ENCODE measurements at regions not wholly inside any gene's neighbourhood (a gene's known extent, or its start where the extent isn't known, plus 50 kb on each side); places are given as distances from the start of the nearest gene placed in this dataset.

- intact Hi-C loops (cut with micrococcal nuclease; ENCODE audit: unreplicated experiment), result no loop called here
- ChIA-PET RAD21 (ENCODE audit: unreplicated experiment) (no interaction called here), CTCF (no interaction called here), POLR2A (no interaction called here), SMC1A (ENCODE audit: uncharacterized antibody, unreplicated experiment) (no interaction called here)
- no TSS peak for BruUV-seq (replicated peaks)
- Histone ChIP-seq H3K79me2 (ENCODE audit: control insufficient read depth, insufficient read depth, low read length) (no peaks in the 10 kb centered on the region), H3K27ac (ENCODE audit: control insufficient read depth, insufficient read depth) (no peak overlapping the region), H3K4me1 (ENCODE audit: control insufficient read depth, insufficient read depth, low read length) (no peaks in the 10 kb centered on the region), H3K4me2 (ENCODE audit: control insufficient read depth, insufficient read depth) (no peak overlapping the region), H4K20me1 (ENCODE audit: control insufficient read depth, insufficient read depth) (no peaks in the 10 kb centered on the region), H3K9me3 (replicated peaks; ENCODE audit: control insufficient read depth, insufficient read depth, low read length) (no peaks in the 10 kb centered on the region), H3K4me3 (no peak overlapping the region), H3K27me3 (replicated peaks in 1 of 2; ENCODE audit: control insufficient read depth in 2 of 2, insufficient read depth in 2 of 2, low read length in 1 of 2) (no peaks in the 10 kb centered on the region), H3K9ac (ENCODE audit: control insufficient read depth, insufficient read depth, low read length) (no peak overlapping the region), H3K36me3 (ENCODE audit: control insufficient read depth in 2 of 2, insufficient read depth in 2 of 2, low read length in 1 of 2) (no peaks in the 10 kb centered on the region), H2AFZ (ENCODE audit: control insufficient read depth, low read depth, low read length) (no peak overlapping the region)
- DNase-seq (ENCODE audit: low read depth, low spot score) (no peak), ATAC-seq (no peak), FAIRE-seq (no peak)
- in situ Hi-C loops (cut with MboI), result no loop called here
- TF ChIP-seq RELB (IDR thresholded peaks at IDR 0.05; ENCODE audit: low read depth) (no peak), TCF12 (IDR thresholded peaks at IDR 0.05; ENCODE audit: low read depth, low read length) (no peak)
- WGBS (ENCODE audit: insufficient coverage, insufficient replicate concordance, low lambda C conversion rate, missing lambda C conversion rate), result 72% methylated on average over 2 of the region's 2 CpGs
Measured at GRCh38 chr3:25235466-25235865, 192.6 kb upstream of the RARB start.

- SMC1A ChIA-PET (ENCODE audit: uncharacterized antibody, unreplicated experiment), result no interaction called here
- Histone ChIP-seq H3K79me2 (ENCODE audit: control insufficient read depth, insufficient read depth, low read length) (no peaks in the 10 kb centered on the region), H4K20me1 (ENCODE audit: control insufficient read depth, insufficient read depth) (no peaks in the 10 kb centered on the region), H2AFZ (ENCODE audit: control insufficient read depth, low read depth, low read length) (no peak overlapping the region), H3K4me1 (ENCODE audit: control insufficient read depth, insufficient read depth, low read length) (no peaks in the 10 kb centered on the region), H3K9ac (ENCODE audit: control insufficient read depth, insufficient read depth, low read length) (no peak overlapping the region), H3K9me3 (replicated peaks; ENCODE audit: control insufficient read depth, insufficient read depth, low read length) (no peaks in the 10 kb centered on the region), H3K27me3 (replicated peaks in 1 of 2; ENCODE audit: control insufficient read depth in 2 of 2, insufficient read depth in 2 of 2, low read length in 1 of 2) (no peaks in the 10 kb centered on the region), H3K4me3 (no peak overlapping the region), H3K27ac (ENCODE audit: control insufficient read depth, insufficient read depth) (no peak overlapping the region), H3K36me3 (ENCODE audit: control insufficient read depth in 2 of 2, insufficient read depth in 2 of 2, low read length in 1 of 2) (no peaks in the 10 kb centered on the region), H3K4me2 (ENCODE audit: control insufficient read depth, insufficient read depth) (no peak overlapping the region)
- TF ChIP-seq YBX1 (IDR thresholded peaks at IDR 0.05), result no peak
- TF ChIP-seq STAT3 (IDR thresholded peaks at IDR 0.05; ENCODE audit: low read depth, low read length), result no peak
- TF ChIP-seq ZBTB40 (IDR thresholded peaks at IDR 0.05; ENCODE audit: borderline replicate concordance), result peak; percentile 24; the same call in 1 of the 2 replicates
- RAD21 ChIA-PET (ENCODE audit: unreplicated experiment), result no interaction called here
- WGBS (ENCODE audit: insufficient coverage, insufficient replicate concordance, low lambda C conversion rate, missing lambda C conversion rate), result 4% methylated on average over 1 of the region's 1 CpG
- no TSS peak for BruUV-seq (replicated peaks)
- in situ Hi-C loops (cut with MboI) (no loop called here), intact Hi-C loops (cut with micrococcal nuclease; ENCODE audit: unreplicated experiment) (no loop called here)
- ATAC-seq, result no peak
- FAIRE-seq, result no peak
- no peak for DNase-seq (ENCODE audit: low read depth, low spot score)
- POLR2A ChIA-PET, result no interaction called here
- CTCF ChIA-PET, result no interaction called here
Measured at GRCh38 chr3:25237602-25238001, 190.5 kb upstream of the RARB start.

Data from GM12878 (cell line).